HG03103 (cell line): ENCODE measurements at regions not wholly inside any gene's neighbourhood (a gene's known extent, or its start where the extent isn't known, plus 50 kb on each side); places are given as distances from the start of the nearest gene placed in this dataset.

Experiments used
- ATAC-seq: cut with Tn5 transposase; IDR thresholded peaks from one replicate; pipeline ENCODE4 v1.9.1; 2021; ENCODE audit warnings: low read depth; ENCODE audit not compliant: unreplicated experiment

- no peak for ATAC-seq
Measured at GRCh38 chr13:64884976-64885375, 2345.2 kb downstream of the PCDH9 start.

GRCh38 chr13:64877176-64877575, 2353.0 kb downstream of the PCDH9 start:
- no peak for ATAC-seq

GRCh38 chr13:64871742-64872141, 2358.4 kb downstream of the PCDH9 start:
- no peak for ATAC-seq

GRCh38 chr13:64869539-64869938, 2360.6 kb downstream of the PCDH9 start:
- no peak for ATAC-seq

- no peak for ATAC-seq
Measured at GRCh38 chr13:64867856-64868255, 2362.3 kb downstream of the PCDH9 start.

- ATAC-seq, result no peak
Measured at GRCh38 chr13:64866331-64866730, 2363.8 kb downstream of the PCDH9 start.

GRCh38 chr13:64855506-64855905, 2374.6 kb downstream of the PCDH9 start:
- ATAC-seq, result no peak

GRCh38 chr13:64850017-64850416, 2380.1 kb downstream of the PCDH9 start:
- no peak for ATAC-seq

GRCh38 chr13:64849196-64849595, 2380.9 kb downstream of the PCDH9 start:
- no peak for ATAC-seq

GRCh38 chr13:64847767-64848166, 2382.4 kb downstream of the PCDH9 start:
- ATAC-seq, result no peak

- ATAC-seq, result no peak
Measured at GRCh38 chr13:64845110-64845509, 2385.0 kb downstream of the PCDH9 start.

GRCh38 chr13:64819081-64819480, 2411.1 kb downstream of the PCDH9 start:
- no peak for ATAC-seq

- ATAC-seq, result no peak
Measured at GRCh38 chr13:64817691-64818090, 2412.4 kb downstream of the PCDH9 start.

GRCh38 chr13:64810750-64811149, 2419.4 kb downstream of the PCDH9 start:
- ATAC-seq, result no peak

- no peak for ATAC-seq
Measured at GRCh38 chr13:64808704-64809103, 2421.4 kb downstream of the PCDH9 start.

- no peak for ATAC-seq
Measured at GRCh38 chr13:64801768-64802167, 2428.4 kb downstream of the PCDH9 start.

- no peak for ATAC-seq
Measured at GRCh38 chr13:64798422-64798821, 2431.7 kb downstream of the PCDH9 start.

GRCh38 chr13:64793592-64793991, 2436.5 kb downstream of the PCDH9 start:
- ATAC-seq, result no peak

- no peak for ATAC-seq
Measured at GRCh38 chr13:64793131-64793530, 2437.0 kb downstream of the PCDH9 start.

- no peak for ATAC-seq
Measured at GRCh38 chr13:64791373-64791772, 2438.8 kb downstream of the PCDH9 start.

GRCh38 chr13:64782466-64782865, 2447.7 kb downstream of the PCDH9 start:
- ATAC-seq, result no peak

GRCh38 chr13:64778002-64778401, 2452.1 kb downstream of the PCDH9 start:
- no peak for ATAC-seq

- ATAC-seq, result no peak
Measured at GRCh38 chr13:64774915-64775314, 2455.2 kb downstream of the PCDH9 start.
